K562 (cell line): ENCODE measurements at regions not wholly inside any gene's neighbourhood (a gene's known extent, or its start where the extent isn't known, plus 50 kb on each side); places are given as distances from the start of the nearest gene placed in this dataset.

Experiments
- BRCA1 ChIP-seq, 2 experiments: fragments of 450-650 bp in 1 of 2; sonication (generic) in 1 of 2; formaldehyde crosslinking in 1 of 2; IDR thresholded peaks; 2 replicates each; pipeline versions ENCODE4 v1.5.0 to v1.6.1; 2017 to 2020; ENCODE audit warnings: mild to moderate bottlenecking in 1 of 2, missing genetic modification reagents in 1 of 2
- DPF2 ChIP-seq: fragments of 450-650 bp; IDR thresholded peaks from 2 replicates; pipeline ENCODE4 v1.6.1; 2016
- ESRRB ChIP-seq: fragments of 250-450 bp; sonication (Bioruptor Pico); IDR thresholded peaks from 2 replicates; pipeline ENCODE4 v1.5.0; 2020; ENCODE audit warnings: mild to moderate bottlenecking, moderate library complexity, borderline replicate concordance
- FOXJ2 ChIP-seq: fragments of 200-800 bp; sonication (Bioruptor generic); IDR thresholded peaks from 2 replicates; pipeline ENCODE4 v1.6.1; 2016; ENCODE audit warnings: missing genetic modification characterization, missing compliant biosample characterization
- GATA2 ChIP-seq: sonication (generic); formaldehyde crosslinking; IDR thresholded peaks from 2 replicates; pipeline ENCODE4 v1.4.0; 2020; ENCODE audit warnings: mild to moderate bottlenecking, missing genetic modification reagents
- HNRNPK ChIP-seq: fragments of 200-400 bp; formaldehyde crosslinking; IDR thresholded peaks from one replicate; pipeline ENCODE4 v1.6.1; 2018; ENCODE audit warnings: mild to moderate bottlenecking, low read depth, low read length; ENCODE audit not compliant: poor library complexity, severe bottlenecking
- PKNOX1 ChIP-seq: fragments of 450-650 bp; IDR thresholded peaks from 2 replicates; pipeline ENCODE4 v1.6.1; 2016
- RAD21 ChIP-seq, 2 experiments: fragments of 250-450 bp in 1 of 2; fragments of 450-650 bp in 1 of 2; sonication (Bioruptor Pico) in 1 of 2; formaldehyde crosslinking in 1 of 2; IDR thresholded peaks in 1 of 2; conservative IDR thresholded peaks in 1 of 2; 2 replicates each; pipeline versions ENCODE4 v1.4.0 to v1.8.0; 2020 to 2022; ENCODE audit warnings: mild to moderate bottlenecking in 2 of 2, moderate library complexity in 1 of 2
- SIRT6 ChIP-seq: IDR thresholded peaks from one replicate; pipeline ENCODE4 v1.6.1; 2012; ENCODE audit warnings: low read depth, mild to moderate bottlenecking, control low read depth, inconsistent platforms, low read length, moderate library complexity
- ZNF282 ChIP-seq: sonication (generic); formaldehyde crosslinking; IDR thresholded peaks from 2 replicates; pipeline ENCODE4 v1.8.1; 2023; ENCODE audit warnings: missing genetic modification reagents
- ZNF354B ChIP-seq: fragments of 250-450 bp; sonication (Bioruptor Pico); IDR thresholded peaks from 2 replicates; pipeline ENCODE4 v1.4.0; 2020
- ZNF778 ChIP-seq: fragments of 450-650 bp; formaldehyde crosslinking; IDR thresholded peaks from 2 replicates; pipeline ENCODE4 v1.4.0; 2020; ENCODE audit warnings: mild to moderate bottlenecking, moderate library complexity
- TF ChIP-seq, protein P1 (sequence below): fragments of 450-650 bp; formaldehyde crosslinking; IDR thresholded peaks from 2 replicates; pipeline ENCODE4 v1.4.0; 2020; ENCODE audit warnings: mild to moderate bottlenecking
- TF ChIP-seq, protein P2 (sequence below): sonication (generic); IDR thresholded peaks from 2 replicates; pipeline ENCODE4 v1.6.1; 2016
- TF ChIP-seq, protein P3 (sequence below): fragments of 450-650 bp; IDR thresholded peaks from 2 replicates; pipeline ENCODE4 v1.6.1; 2016; ENCODE audit warnings: mild to moderate bottlenecking, moderate library complexity

GRCh38 chr12:92030618-92031017, 115.0 kb downstream of the BTG1 start (continued):
- TF ChIP-seq RAD21 (CRISPR knock-in tag; conservative IDR thresholded peaks at IDR 0.05 in 1 of 2, IDR thresholded peaks at IDR 0.05 in 1 of 2) (0 out of 4 replicates have a peak, but pooled peaks of 1 of the 2 experiments have one; percentile 9), ZNF778 (CRISPR knock-in tag) (no peak), SIRT6 (no peak), HNRNPK (no peak), ZNF354B (CRISPR knock-in tag) (no peak), ESRRB (no peak), PKNOX1 (peak; percentile 47; the same call in 1 of the 2 replicates), GATA2 (peak; percentile 76), BRCA1 (IDR thresholded peaks at IDR 0.05) (no peak), BRCA1 (CRISPR knock-in tag; IDR thresholded peaks at IDR 0.05) (no peak), FOXJ2 (tag) (no peak), DPF2 (no peak), ZNF282 (CRISPR knock-in tag) (no peak)
- TF ChIP-seq, protein P1, sequence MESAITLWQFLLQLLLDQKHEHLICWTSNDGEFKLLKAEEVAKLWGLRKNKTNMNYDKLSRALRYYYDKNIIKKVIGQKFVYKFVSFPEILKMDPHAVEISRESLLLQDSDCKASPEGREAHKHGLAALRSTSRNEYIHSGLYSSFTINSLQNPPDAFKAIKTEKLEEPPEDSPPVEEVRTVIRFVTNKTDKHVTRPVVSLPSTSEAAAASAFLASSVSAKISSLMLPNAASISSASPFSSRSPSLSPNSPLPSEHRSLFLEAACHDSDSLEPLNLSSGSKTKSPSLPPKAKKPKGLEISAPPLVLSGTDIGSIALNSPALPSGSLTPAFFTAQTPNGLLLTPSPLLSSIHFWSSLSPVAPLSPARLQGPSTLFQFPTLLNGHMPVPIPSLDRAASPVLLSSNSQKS: no peak
- TF ChIP-seq, protein P2, sequence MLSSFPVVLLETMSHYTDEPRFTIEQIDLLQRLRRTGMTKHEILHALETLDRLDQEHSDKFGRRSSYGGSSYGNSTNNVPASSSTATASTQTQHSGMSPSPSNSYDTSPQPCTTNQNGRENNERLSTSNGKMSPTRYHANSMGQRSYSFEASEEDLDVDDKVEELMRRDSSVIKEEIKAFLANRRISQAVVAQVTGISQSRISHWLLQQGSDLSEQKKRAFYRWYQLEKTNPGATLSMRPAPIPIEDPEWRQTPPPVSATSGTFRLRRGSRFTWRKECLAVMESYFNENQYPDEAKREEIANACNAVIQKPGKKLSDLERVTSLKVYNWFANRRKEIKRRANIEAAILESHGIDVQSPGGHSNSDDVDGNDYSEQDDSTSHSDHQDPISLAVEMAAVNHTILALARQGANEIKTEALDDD: 0 out of 2 replicates have a peak, but pooled peaks have one; percentile 35
- TF ChIP-seq, protein P3, sequence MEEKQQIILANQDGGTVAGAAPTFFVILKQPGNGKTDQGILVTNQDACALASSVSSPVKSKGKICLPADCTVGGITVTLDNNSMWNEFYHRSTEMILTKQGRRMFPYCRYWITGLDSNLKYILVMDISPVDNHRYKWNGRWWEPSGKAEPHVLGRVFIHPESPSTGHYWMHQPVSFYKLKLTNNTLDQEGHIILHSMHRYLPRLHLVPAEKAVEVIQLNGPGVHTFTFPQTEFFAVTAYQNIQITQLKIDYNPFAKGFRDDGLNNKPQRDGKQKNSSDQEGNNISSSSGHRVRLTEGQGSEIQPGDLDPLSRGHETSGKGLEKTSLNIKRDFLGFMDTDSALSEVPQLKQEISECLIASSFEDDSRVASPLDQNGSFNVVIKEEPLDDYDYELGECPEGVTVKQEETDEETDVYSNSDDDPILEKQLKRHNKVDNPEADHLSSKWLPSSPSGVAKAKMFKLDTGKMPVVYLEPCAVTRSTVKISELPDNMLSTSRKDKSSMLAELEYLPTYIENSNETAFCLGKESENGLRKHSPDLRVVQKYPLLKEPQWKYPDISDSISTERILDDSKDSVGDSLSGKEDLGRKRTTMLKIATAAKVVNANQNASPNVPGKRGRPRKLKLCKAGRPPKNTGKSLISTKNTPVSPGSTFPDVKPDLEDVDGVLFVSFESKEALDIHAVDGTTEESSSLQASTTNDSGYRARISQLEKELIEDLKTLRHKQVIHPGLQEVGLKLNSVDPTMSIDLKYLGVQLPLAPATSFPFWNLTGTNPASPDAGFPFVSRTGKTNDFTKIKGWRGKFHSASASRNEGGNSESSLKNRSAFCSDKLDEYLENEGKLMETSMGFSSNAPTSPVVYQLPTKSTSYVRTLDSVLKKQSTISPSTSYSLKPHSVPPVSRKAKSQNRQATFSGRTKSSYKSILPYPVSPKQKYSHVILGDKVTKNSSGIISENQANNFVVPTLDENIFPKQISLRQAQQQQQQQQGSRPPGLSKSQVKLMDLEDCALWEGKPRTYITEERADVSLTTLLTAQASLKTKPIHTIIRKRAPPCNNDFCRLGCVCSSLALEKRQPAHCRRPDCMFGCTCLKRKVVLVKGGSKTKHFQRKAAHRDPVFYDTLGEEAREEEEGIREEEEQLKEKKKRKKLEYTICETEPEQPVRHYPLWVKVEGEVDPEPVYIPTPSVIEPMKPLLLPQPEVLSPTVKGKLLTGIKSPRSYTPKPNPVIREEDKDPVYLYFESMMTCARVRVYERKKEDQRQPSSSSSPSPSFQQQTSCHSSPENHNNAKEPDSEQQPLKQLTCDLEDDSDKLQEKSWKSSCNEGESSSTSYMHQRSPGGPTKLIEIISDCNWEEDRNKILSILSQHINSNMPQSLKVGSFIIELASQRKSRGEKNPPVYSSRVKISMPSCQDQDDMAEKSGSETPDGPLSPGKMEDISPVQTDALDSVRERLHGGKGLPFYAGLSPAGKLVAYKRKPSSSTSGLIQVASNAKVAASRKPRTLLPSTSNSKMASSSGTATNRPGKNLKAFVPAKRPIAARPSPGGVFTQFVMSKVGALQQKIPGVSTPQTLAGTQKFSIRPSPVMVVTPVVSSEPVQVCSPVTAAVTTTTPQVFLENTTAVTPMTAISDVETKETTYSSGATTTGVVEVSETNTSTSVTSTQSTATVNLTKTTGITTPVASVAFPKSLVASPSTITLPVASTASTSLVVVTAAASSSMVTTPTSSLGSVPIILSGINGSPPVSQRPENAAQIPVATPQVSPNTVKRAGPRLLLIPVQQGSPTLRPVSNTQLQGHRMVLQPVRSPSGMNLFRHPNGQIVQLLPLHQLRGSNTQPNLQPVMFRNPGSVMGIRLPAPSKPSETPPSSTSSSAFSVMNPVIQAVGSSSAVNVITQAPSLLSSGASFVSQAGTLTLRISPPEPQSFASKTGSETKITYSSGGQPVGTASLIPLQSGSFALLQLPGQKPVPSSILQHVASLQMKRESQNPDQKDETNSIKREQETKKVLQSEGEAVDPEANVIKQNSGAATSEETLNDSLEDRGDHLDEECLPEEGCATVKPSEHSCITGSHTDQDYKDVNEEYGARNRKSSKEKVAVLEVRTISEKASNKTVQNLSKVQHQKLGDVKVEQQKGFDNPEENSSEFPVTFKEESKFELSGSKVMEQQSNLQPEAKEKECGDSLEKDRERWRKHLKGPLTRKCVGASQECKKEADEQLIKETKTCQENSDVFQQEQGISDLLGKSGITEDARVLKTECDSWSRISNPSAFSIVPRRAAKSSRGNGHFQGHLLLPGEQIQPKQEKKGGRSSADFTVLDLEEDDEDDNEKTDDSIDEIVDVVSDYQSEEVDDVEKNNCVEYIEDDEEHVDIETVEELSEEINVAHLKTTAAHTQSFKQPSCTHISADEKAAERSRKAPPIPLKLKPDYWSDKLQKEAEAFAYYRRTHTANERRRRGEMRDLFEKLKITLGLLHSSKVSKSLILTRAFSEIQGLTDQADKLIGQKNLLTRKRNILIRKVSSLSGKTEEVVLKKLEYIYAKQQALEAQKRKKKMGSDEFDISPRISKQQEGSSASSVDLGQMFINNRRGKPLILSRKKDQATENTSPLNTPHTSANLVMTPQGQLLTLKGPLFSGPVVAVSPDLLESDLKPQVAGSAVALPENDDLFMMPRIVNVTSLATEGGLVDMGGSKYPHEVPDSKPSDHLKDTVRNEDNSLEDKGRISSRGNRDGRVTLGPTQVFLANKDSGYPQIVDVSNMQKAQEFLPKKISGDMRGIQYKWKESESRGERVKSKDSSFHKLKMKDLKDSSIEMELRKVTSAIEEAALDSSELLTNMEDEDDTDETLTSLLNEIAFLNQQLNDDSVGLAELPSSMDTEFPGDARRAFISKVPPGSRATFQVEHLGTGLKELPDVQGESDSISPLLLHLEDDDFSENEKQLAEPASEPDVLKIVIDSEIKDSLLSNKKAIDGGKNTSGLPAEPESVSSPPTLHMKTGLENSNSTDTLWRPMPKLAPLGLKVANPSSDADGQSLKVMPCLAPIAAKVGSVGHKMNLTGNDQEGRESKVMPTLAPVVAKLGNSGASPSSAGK: no peak
